Smooth muscle cell (in vitro differentiated cells): ENCODE measurements at regions not wholly inside any gene's neighbourhood (a gene's known extent, or its start where the extent isn't known, plus 50 kb on each side); places are given as distances from the start of the nearest gene placed in this dataset.

Experiments
- DNase-seq: peaks from one replicate; lab custom pipeline; 2025; ENCODE audit not compliant: unreplicated experiment; lab: John Stamatoyannopoulos, UW
- H2AFZ ChIP-seq: fragments of 200-600 bp; sonication (generic); 2 replicates; pipeline ENCODE4 v1.6.0; 2016; ENCODE audit warnings: antibody characterized with exemption, low read depth, mild to moderate bottlenecking
- H3F3A ChIP-seq: fragments of 200-600 bp; sonication (generic); 2 replicates; pipeline ENCODE4 v1.6.0; 2017; ENCODE audit warnings: antibody characterized with exemption, low read depth
- H3K27ac ChIP-seq: fragments of 200-600 bp; sonication (generic); 2 replicates; pipeline ENCODE4 v1.5.1; 2016; ENCODE audit warnings: low read depth, mild to moderate bottlenecking
- H3K27me3 ChIP-seq: fragments of 200-600 bp; sonication (generic); 2 replicates; pipeline ENCODE4 v1.6.1; 2016; ENCODE audit warnings: low read depth, mild to moderate bottlenecking
- H3K36me3 ChIP-seq: fragments of 200-600 bp; sonication (generic); 2 replicates; pipeline ENCODE4 v1.5.1; 2016; ENCODE audit warnings: low read depth
- H3K4me1 ChIP-seq: fragments of 200-600 bp; sonication (generic); 2 replicates; pipeline ENCODE4 v1.5.1; 2016; ENCODE audit warnings: low read depth
- H3K4me2 ChIP-seq: fragments of 200-600 bp; sonication (generic); 2 replicates; pipeline ENCODE4 v1.6.0; 2016; ENCODE audit warnings: mild to moderate bottlenecking
- H3K4me3 ChIP-seq: fragments of 200-600 bp; sonication (generic); 2 replicates; pipeline ENCODE4 v1.5.1; 2016; ENCODE audit warnings: mild to moderate bottlenecking
- H3K79me2 ChIP-seq: fragments of 200-600 bp; sonication (generic); 2 replicates; pipeline ENCODE4 v1.6.0; 2016; ENCODE audit warnings: low read depth, mild to moderate bottlenecking
- H3K9ac ChIP-seq: fragments of 200-600 bp; sonication (generic); 2 replicates; pipeline ENCODE4 v1.6.0; 2016; ENCODE audit warnings: low read depth
- H3K9me3 ChIP-seq: fragments of 200-600 bp; sonication (generic); replicated peaks from 2 replicates; pipeline ENCODE4 v1.5.1; 2016; ENCODE audit warnings: low read depth
- H4K20me1 ChIP-seq: fragments of 200-600 bp; sonication (generic); 2 replicates; pipeline ENCODE4 v1.6.0; 2016; ENCODE audit warnings: low read depth
- WGBS: methylation state at CpG from one replicate; pipeline ENCODE4 v1.1.7; 2016; ENCODE audit warnings: low lambda C conversion rate; 5-methylcytosine and 5-hydroxymethylcytosine counted together
- TF ChIP-seq, protein P1 (sequence below): fragments of 200-600 bp; sonication (generic); IDR thresholded peaks from 2 replicates; pipeline ENCODE4 v1.5.1; 2017; ENCODE audit warnings: borderline replicate concordance, mild to moderate bottlenecking, antibody characterized with exemption; ENCODE audit not compliant: insufficient read depth, poor library complexity, severe bottlenecking

DNA sequence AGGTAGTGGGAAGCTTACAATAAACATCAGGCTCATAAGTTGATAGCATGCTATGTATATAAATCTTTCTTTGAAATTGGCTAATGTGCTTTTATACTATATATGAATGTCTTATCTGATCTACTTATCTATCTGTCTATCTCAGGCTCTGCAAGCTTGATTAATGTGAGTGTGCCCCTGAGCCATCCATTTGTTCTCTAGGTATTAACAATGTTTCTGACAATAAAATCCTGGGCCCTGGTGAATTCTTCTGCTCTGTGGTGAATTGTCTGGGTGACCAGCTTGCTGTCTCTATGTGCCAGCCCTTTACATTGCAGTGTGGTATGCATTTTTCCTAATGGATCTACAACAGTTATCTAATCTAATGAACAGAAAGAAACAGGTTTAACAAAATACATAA is 295.9 kb downstream of the HRH4 start:
- H3K9ac ChIP-seq = no peak overlapping the region

DNA sequence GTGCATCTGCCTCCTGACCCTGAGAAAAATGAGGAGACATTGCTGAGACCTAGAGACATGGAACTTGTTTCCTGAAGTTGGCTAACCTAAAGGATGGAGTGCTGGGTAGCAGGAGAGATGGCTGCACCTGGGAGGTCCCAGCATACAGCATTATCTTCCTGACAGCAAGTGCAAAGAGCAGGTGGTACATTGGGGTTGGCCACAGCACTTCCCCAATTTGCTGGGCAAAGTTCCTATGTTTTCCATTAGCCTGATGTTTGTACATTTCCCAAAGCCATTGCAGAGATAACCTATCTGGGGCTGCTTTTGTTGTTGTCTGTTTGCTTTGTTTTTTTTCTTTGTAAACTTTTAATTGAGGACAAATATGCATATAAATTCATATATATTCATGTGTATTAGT is 296.7 kb downstream of the HRH4 start:
- H3K27me3 ChIP-seq = no peaks in the 10 kb centered on the region
- H3K36me3 ChIP-seq = no peaks in the 10 kb centered on the region
- H4K20me1 ChIP-seq = no peaks in the 10 kb centered on the region
- no peaks in the 10 kb centered on the region for H3K4me1 ChIP-seq
- no peak overlapping the region for H3K4me2 ChIP-seq
- H3K9me3 ChIP-seq = no peaks in the 10 kb centered on the region
- no peak overlapping the region for H2AFZ ChIP-seq
- H3K79me2 ChIP-seq = no peaks in the 10 kb centered on the region
- H3K9ac ChIP-seq = no peak overlapping the region
- DNase-seq = no peak
- H3K4me3 ChIP-seq = no peak overlapping the region
- TF ChIP-seq, protein P1, sequence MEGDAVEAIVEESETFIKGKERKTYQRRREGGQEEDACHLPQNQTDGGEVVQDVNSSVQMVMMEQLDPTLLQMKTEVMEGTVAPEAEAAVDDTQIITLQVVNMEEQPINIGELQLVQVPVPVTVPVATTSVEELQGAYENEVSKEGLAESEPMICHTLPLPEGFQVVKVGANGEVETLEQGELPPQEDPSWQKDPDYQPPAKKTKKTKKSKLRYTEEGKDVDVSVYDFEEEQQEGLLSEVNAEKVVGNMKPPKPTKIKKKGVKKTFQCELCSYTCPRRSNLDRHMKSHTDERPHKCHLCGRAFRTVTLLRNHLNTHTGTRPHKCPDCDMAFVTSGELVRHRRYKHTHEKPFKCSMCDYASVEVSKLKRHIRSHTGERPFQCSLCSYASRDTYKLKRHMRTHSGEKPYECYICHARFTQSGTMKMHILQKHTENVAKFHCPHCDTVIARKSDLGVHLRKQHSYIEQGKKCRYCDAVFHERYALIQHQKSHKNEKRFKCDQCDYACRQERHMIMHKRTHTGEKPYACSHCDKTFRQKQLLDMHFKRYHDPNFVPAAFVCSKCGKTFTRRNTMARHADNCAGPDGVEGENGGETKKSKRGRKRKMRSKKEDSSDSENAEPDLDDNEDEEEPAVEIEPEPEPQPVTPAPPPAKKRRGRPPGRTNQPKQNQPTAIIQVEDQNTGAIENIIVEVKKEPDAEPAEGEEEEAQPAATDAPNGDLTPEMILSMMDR = no peak
- no peaks in the 10 kb centered on the region for H3F3A ChIP-seq
- no peak overlapping the region for H3K27ac ChIP-seq

More for the DNA sequence above, 295.9 kb downstream of the HRH4 start:
- H2AFZ ChIP-seq = no peak overlapping the region
- no peaks in the 10 kb centered on the region for H3F3A ChIP-seq
- no peak overlapping the region for H3K4me3 ChIP-seq
- no peaks in the 10 kb centered on the region for H3K27me3 ChIP-seq
- H3K9me3 ChIP-seq = no peaks in the 10 kb centered on the region
- no peaks in the 10 kb centered on the region for H3K79me2 ChIP-seq
- no peak overlapping the region for H3K4me2 ChIP-seq
- TF ChIP-seq, protein P1 = no peak
- no peaks in the 10 kb centered on the region for H4K20me1 ChIP-seq
- H3K27ac ChIP-seq = no peak overlapping the region
- H3K36me3 ChIP-seq = no peaks in the 10 kb centered on the region
- H3K4me1 ChIP-seq = no peaks in the 10 kb centered on the region
- DNase-seq = no peak

DNA sequence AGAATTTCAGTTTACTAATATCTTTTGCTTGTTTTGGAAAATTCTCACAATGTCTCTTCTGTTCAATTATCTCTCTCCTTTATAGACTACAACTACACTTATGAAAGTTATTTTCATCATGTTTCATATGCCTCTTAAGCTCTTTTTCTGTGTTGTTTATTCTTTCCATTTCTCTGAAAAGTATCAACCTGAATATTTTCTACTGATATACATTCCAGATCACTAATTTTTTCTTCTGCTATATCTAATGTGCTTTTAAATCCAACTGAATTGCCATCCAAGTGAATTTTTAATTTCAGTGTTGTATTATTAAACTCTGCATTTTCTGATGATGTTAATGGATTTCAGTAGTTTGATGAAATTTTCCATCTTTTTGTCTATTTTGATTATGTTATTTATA is 301.3 kb downstream of the HRH4 start:
- Histone ChIP-seq H3K9ac (no peak overlapping the region), H3K79me2 (no peaks in the 10 kb centered on the region), H4K20me1 (no peaks in the 10 kb centered on the region), H3K9me3 (no peaks in the 10 kb centered on the region), H2AFZ (no peak overlapping the region), H3K27me3 (no peaks in the 10 kb centered on the region), H3K4me2 (no peak overlapping the region), H3K27ac (no peak overlapping the region), H3K4me1 (peaks cover 9% of the 10 kb centered on the region), H3F3A (no peaks in the 10 kb centered on the region), H3K36me3 (no peaks in the 10 kb centered on the region), H3K4me3 (no peak overlapping the region)
- TF ChIP-seq, protein P1 = no peak
- no peak for DNase-seq

DNA sequence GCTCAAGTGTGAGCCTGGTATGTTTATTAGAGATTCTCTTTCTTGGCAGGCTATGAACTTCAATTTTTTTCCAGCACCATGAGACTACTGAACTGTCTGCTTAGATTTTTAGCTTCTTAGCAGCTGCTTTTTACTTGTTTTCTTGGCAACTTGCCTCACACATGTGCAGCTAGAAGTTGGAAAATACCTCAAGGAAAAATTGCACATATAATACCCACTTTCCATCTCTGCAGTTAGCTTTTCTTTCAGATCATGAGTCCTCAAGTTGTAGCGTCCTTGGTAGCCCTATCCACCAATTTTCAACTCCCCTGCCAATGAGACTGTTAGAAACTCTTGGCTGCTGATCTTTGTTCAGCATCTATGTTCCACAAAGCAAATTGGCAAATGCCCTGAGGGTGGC is 302.1 kb downstream of the HRH4 start:
- no peaks in the 10 kb centered on the region for H3K79me2 ChIP-seq
- no peaks in the 10 kb centered on the region for H3K27me3 ChIP-seq
- peaks cover 9% of the 10 kb centered on the region for H3K4me1 ChIP-seq
- no peak overlapping the region for H3K4me2 ChIP-seq
- no peak overlapping the region for H3K4me3 ChIP-seq
- DNase-seq = no peak
- no peak overlapping the region for H2AFZ ChIP-seq
- TF ChIP-seq, protein P1 = no peak
- 83% methylated on average over 1 of the region's 1 CpG for WGBS
- H3K36me3 ChIP-seq = no peaks in the 10 kb centered on the region
- H3K27ac ChIP-seq = no peak overlapping the region
- no peaks in the 10 kb centered on the region for H3K9me3 ChIP-seq
- H4K20me1 ChIP-seq = no peaks in the 10 kb centered on the region
- no peak overlapping the region for H3K9ac ChIP-seq
- H3F3A ChIP-seq = no peaks in the 10 kb centered on the region
